Esophagus muscularis mucosa (tissue), 4 donors: ENCODE measurements at regions not wholly inside any gene's neighbourhood (a gene's known extent, or its start where the extent isn't known, plus 50 kb on each side); places are given as distances from the start of the nearest gene placed in this dataset.

Experiments
- EP300 ChIP-seq: sonication (generic); formaldehyde crosslinking; IDR thresholded peaks from one replicate; pipeline ENCODE4 v1.6.1; 2017; ENCODE audit warnings: antibody characterized with exemption
- POLR2A ChIP-seq: fragments of 450-650 bp; IDR thresholded peaks from one replicate; pipeline ENCODE4 v1.6.1; 2017; ENCODE audit warnings: antibody characterized with exemption, moderate library complexity, mild to moderate bottlenecking, low read depth
- POLR2AphosphoS5 ChIP-seq, 2 donors: sonication (generic); formaldehyde crosslinking; IDR thresholded peaks; one replicate each; pipeline ENCODE4 v1.6.1; 2017; ENCODE audit warnings: antibody characterized with exemption in 2 of 2
- TF ChIP-seq, protein P1 (sequence below), 3 experiments: fragments of 200-600 bp in 2 of 3; fragments of 450-650 bp in 1 of 3; sonication (generic) in 2 of 3; IDR thresholded peaks; one replicate each; pipeline ENCODE4 v1.5.1; 2017 to 2019; ENCODE audit warnings: antibody characterized with exemption in 3 of 3, mild to moderate bottlenecking in 2 of 3, moderate library complexity in 1 of 3

DNA sequence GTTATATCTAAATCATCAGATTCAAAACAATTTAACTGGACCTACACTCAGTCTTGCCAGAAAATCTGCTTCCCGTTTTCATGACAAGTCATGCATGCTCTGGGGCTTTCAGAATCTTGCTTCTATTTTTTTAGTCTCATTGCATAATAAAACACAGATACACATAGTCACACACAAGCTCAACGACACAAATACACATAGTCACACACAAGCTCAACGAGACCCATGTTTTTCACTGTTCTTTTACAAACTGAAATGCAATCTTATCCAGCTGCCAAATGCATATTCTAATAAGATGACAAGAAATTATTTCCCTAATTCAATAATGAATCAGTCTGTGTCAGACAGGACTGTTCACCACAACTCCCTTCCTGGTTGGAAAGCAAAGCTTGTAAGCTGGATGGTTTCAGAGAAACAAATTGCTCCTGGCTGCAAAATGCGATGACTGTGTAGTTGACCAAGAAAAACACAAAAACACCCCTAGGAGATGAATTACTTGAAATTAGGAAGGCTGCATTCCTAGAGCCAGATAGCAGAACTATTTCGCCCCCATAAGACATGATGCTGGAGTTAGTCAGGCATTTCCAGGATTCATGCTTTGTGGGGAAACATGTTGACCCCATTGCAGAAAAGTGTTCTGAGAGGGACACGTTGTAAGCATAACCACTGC, 208.7 kb downstream of the CHIC2 start:
- TF ChIP-seq, protein P1, sequence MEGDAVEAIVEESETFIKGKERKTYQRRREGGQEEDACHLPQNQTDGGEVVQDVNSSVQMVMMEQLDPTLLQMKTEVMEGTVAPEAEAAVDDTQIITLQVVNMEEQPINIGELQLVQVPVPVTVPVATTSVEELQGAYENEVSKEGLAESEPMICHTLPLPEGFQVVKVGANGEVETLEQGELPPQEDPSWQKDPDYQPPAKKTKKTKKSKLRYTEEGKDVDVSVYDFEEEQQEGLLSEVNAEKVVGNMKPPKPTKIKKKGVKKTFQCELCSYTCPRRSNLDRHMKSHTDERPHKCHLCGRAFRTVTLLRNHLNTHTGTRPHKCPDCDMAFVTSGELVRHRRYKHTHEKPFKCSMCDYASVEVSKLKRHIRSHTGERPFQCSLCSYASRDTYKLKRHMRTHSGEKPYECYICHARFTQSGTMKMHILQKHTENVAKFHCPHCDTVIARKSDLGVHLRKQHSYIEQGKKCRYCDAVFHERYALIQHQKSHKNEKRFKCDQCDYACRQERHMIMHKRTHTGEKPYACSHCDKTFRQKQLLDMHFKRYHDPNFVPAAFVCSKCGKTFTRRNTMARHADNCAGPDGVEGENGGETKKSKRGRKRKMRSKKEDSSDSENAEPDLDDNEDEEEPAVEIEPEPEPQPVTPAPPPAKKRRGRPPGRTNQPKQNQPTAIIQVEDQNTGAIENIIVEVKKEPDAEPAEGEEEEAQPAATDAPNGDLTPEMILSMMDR (IDR thresholded peaks at IDR 0.05) = no peak
- TF ChIP-seq POLR2AphosphoS5 (IDR thresholded peaks at IDR 0.05) (peak in 1 of 2 donors; percentile 33), EP300 (no peak), POLR2A (no peak)
